Astrocyte (in vitro differentiated cells and primary cell): ENCODE measurements at regions not wholly inside any gene's neighbourhood (a gene's known extent, or its start where the extent isn't known, plus 50 kb on each side); places are given as distances from the start of the nearest gene placed in this dataset.

Experiments used
- EZH2 ChIP-seq: IDR thresholded peaks from 2 replicates; pipeline ENCODE4 v1.6.1; 2012; ENCODE audit warnings: mild to moderate bottlenecking, low read length, inconsistent platforms; ENCODE audit not compliant: insufficient read depth
- TF ChIP-seq, protein P1 (sequence below): IDR thresholded peaks from 2 replicates; pipeline ENCODE4 v1.5.1; 2011; ENCODE audit warnings: low read depth, mild to moderate bottlenecking, inconsistent platforms, low read length, moderate library complexity; ENCODE audit not compliant: insufficient read depth

DNA sequence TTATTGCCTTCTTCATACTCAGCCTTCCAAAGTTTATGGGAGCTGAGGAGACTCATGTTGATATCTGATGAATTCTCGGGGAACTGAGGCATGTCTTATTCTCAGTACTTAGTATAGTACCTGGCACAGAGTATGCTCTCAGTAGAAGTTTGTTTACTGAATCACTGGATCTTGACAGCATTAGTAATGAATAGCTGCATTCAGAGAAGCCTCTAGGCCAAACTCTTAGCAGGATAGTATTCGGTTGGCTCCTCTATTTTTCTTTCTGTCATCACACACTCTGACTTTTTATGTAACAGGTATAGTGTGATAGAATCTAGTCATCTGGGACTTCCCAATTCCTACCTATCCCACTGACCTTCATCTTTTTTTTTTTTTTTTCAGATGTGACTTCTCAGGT, 566.4 kb upstream of the MAN1A1 start:
- TF ChIP-seq, protein P1, sequence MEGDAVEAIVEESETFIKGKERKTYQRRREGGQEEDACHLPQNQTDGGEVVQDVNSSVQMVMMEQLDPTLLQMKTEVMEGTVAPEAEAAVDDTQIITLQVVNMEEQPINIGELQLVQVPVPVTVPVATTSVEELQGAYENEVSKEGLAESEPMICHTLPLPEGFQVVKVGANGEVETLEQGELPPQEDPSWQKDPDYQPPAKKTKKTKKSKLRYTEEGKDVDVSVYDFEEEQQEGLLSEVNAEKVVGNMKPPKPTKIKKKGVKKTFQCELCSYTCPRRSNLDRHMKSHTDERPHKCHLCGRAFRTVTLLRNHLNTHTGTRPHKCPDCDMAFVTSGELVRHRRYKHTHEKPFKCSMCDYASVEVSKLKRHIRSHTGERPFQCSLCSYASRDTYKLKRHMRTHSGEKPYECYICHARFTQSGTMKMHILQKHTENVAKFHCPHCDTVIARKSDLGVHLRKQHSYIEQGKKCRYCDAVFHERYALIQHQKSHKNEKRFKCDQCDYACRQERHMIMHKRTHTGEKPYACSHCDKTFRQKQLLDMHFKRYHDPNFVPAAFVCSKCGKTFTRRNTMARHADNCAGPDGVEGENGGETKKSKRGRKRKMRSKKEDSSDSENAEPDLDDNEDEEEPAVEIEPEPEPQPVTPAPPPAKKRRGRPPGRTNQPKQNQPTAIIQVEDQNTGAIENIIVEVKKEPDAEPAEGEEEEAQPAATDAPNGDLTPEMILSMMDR, result no peak
- no peak for TF ChIP-seq EZH2
